WTC11 (cell line): ENCODE measurements at regions not wholly inside any gene's neighbourhood (a gene's known extent, or its start where the extent isn't known, plus 50 kb on each side); places are given as distances from the start of the nearest gene placed in this dataset.

ENCODE experiments used
- TF ChIP-seq, protein P1 (sequence below): fragments of 200-600 bp; IDR thresholded peaks from 2 replicates; pipeline ENCODE4 v1.8.0; 2022; ENCODE audit warnings: antibody characterized with exemption
- TF ChIP-seq, protein P2 (sequence below): sonication (generic); formaldehyde crosslinking; IDR thresholded peaks from 2 replicates; pipeline ENCODE4 v1.8.1; 2023; ENCODE audit warnings: mild to moderate bottlenecking, missing genetic modification reagents, moderate library complexity

DNA sequence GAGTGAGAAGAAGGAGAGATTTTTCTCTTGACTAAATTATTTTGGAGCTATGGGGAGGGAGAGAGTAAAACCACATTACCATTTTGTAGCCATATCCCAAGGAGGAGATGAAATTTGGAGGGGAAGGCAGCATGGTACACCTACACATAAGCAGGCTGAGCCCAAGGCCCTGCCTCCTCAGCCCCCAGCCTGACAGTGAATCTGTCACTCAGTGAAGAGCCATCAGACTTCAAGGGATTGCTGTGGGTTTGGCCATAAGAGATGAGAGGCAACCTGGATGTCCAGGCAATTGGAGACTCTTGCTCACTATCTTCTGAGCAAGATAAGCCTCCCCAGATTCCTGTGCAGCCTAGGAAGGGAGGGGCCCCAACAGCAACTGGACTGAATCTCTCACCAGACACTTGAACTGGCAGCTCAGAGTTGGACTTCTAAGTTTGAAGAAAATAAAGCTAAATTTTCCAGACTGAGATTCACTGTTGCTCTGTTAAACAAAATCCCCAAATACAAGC, 216.6 kb downstream of the SEMA6A start:
- TF ChIP-seq, protein P1, sequence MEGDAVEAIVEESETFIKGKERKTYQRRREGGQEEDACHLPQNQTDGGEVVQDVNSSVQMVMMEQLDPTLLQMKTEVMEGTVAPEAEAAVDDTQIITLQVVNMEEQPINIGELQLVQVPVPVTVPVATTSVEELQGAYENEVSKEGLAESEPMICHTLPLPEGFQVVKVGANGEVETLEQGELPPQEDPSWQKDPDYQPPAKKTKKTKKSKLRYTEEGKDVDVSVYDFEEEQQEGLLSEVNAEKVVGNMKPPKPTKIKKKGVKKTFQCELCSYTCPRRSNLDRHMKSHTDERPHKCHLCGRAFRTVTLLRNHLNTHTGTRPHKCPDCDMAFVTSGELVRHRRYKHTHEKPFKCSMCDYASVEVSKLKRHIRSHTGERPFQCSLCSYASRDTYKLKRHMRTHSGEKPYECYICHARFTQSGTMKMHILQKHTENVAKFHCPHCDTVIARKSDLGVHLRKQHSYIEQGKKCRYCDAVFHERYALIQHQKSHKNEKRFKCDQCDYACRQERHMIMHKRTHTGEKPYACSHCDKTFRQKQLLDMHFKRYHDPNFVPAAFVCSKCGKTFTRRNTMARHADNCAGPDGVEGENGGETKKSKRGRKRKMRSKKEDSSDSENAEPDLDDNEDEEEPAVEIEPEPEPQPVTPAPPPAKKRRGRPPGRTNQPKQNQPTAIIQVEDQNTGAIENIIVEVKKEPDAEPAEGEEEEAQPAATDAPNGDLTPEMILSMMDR, result no peak
- TF ChIP-seq, protein P2, sequence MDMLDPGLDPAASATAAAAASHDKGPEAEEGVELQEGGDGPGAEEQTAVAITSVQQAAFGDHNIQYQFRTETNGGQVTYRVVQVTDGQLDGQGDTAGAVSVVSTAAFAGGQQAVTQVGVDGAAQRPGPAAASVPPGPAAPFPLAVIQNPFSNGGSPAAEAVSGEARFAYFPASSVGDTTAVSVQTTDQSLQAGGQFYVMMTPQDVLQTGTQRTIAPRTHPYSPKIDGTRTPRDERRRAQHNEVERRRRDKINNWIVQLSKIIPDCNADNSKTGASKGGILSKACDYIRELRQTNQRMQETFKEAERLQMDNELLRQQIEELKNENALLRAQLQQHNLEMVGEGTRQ (CRISPR knock-in tag), result no peak
